SK-N-SH (cell line): ENCODE measurements at regions not wholly inside any gene's neighbourhood (a gene's known extent, or its start where the extent isn't known, plus 50 kb on each side); places are given as distances from the start of the nearest gene placed in this dataset.

ENCODE experiments used
- CHD2 ChIP-seq: fragments of 150-350 bp; IDR thresholded peaks from 2 replicates; pipeline ENCODE4 v1.6.1; 2018; ENCODE audit warnings: low read length; ENCODE audit not compliant: partially characterized antibody
- CTCF ChIP-seq: fragments of 200-600 bp; sonication (generic); IDR thresholded peaks from 2 replicates; pipeline ENCODE4 v1.6.1; 2017; ENCODE audit warnings: antibody characterized with exemption, mild to moderate bottlenecking, moderate library complexity
- EP300 ChIP-seq, 2 experiments: IDR thresholded peaks; 2 replicates each; pipeline versions ENCODE4 v1.4.0 to v1.6.1; 2012; ENCODE audit warnings: borderline replicate concordance in 1 of 2, low read depth in 1 of 2, low read length in 1 of 2
- FOSL2 ChIP-seq: IDR thresholded peaks from 2 replicates; pipeline ENCODE4 v1.4.0; 2012; ENCODE audit warnings: low read depth, mild to moderate bottlenecking, moderate library complexity, borderline replicate concordance
- MEF2A ChIP-seq: IDR thresholded peaks from 2 replicates; pipeline ENCODE4 v1.4.0; 2012; ENCODE audit warnings: low read depth, borderline replicate concordance
- MXI1 ChIP-seq: IDR thresholded peaks from 2 replicates; pipeline ENCODE4 v1.6.1; 2012; ENCODE audit warnings: mild to moderate bottlenecking, low read depth, low read length, improper control_type of control experiment
- NRF1 ChIP-seq: IDR thresholded peaks from 2 replicates; pipeline ENCODE4 v1.6.1; 2012; ENCODE audit warnings: low read depth, mild to moderate bottlenecking, low read length
- PBX3 ChIP-seq: IDR thresholded peaks from 2 replicates; pipeline ENCODE4; 2012
- POLR2AphosphoS5 ChIP-seq: IDR thresholded peaks from 2 replicates; pipeline ENCODE4 v1.6.1; 2012; ENCODE audit warnings: low read depth, low read length
- RFX5 ChIP-seq: IDR thresholded peaks from 2 replicates; pipeline ENCODE4 v1.6.1; 2012; ENCODE audit warnings: mild to moderate bottlenecking, improper control_type of control experiment, low read length

- TF ChIP-seq CTCF (no peak), POLR2AphosphoS5 (no peak), MXI1 (no peak), FOSL2 (no peak), RFX5 (no peak), MEF2A (no peak), CHD2 (no peak), PBX3 (no peak), NRF1 (no peak), EP300 (IDR thresholded peaks at IDR 0.05; ENCODE audit: borderline replicate concordance in 1 of 2, low read depth in 1 of 2, low read length in 1 of 2) (no peak)
Observed at GRCh38 chr9:38162332-38163211, 93.5 kb upstream of the SHB start.
